Tibial artery (tissue), 4 donors: ENCODE measurements at regions not wholly inside any gene's neighbourhood (a gene's known extent, or its start where the extent isn't known, plus 50 kb on each side); places are given as distances from the start of the nearest gene placed in this dataset.
"Not testable (repeated sequence)": the region's sequence is repeated elsewhere in the genome, so short reads cannot be mapped to it uniquely, and the experiment has no call there.

ENCODE experiments used
- DNase-seq, 2 donors: peaks; one replicate each; pipeline ENCODE4 v3.0.0-alpha.2; 2019
- H3K27ac ChIP-seq, 2 donors: fragments of 200-600 bp; sonication (generic) in 1 of 2; 1 replicate in 1 of 2; 2 replicates in 1 of 2; pipeline ENCODE4 v1.5.1; 2018 to 2019; ENCODE audit warnings: mild to moderate bottlenecking in 1 of 2
- H3K27me3 ChIP-seq, 2 donors: fragments of 200-600 bp; sonication (generic) in 1 of 2; one replicate each; pipeline versions ENCODE4 v1.5.1 to v1.6.0; 2016 to 2019
- H3K36me3 ChIP-seq, 3 donors: fragments of 200-600 bp; sonication (generic) in 2 of 3; one replicate each; pipeline ENCODE4 v1.5.1; 2016 to 2019; ENCODE audit warnings: mild to moderate bottlenecking in 2 of 3
- H3K4me1 ChIP-seq, 4 donors: fragments of 200-600 bp; sonication (generic) in 2 of 4; 1 replicate in 3 of 4; 2 replicates in 1 of 4; pipeline ENCODE4 v1.5.1; 2016 to 2019
- H3K4me3 ChIP-seq, 2 donors: fragments of 200-600 bp; sonication (generic) in 1 of 2; 1 replicate in 1 of 2; 2 replicates in 1 of 2; pipeline ENCODE4 v1.5.1; 2018 to 2019; ENCODE audit warnings: mild to moderate bottlenecking in 2 of 2
- H3K9me3 ChIP-seq, 3 donors: fragments of 200-600 bp; sonication (generic) in 1 of 3; one replicate each; pipeline ENCODE4 v1.5.1; 2016 to 2019
- CTCF ChIP-seq, 2 experiments: fragments of 200-600 bp in 1 of 2; fragments of 450-650 bp in 1 of 2; IDR thresholded peaks; one replicate each; pipeline ENCODE4 v1.5.1; 2017 to 2019; ENCODE audit warnings: antibody characterized with exemption in 2 of 2, mild to moderate bottlenecking in 1 of 2, moderate library complexity in 1 of 2
- intact Hi-C: fragments of 100-400 bp; cut with DNase I; formaldehyde crosslinking; loops from one replicate; pipeline ENCODE4 v1.15.0; 2023; ENCODE audit warnings: low total_unique reads

GRCh38 chr6:147651-148050 lies 144.6 kb upstream of the DUSP22 start:
- intact Hi-C loops, H3K27me3 ChIP-seq, H3K36me3 ChIP-seq, H3K27ac ChIP-seq, H3K4me1 ChIP-seq, H3K4me3 ChIP-seq, H3K9me3 ChIP-seq, DNase-seq: not testable (repeated sequence)

- H3K4me1 ChIP-seq, H3K4me3 ChIP-seq, intact Hi-C loops, H3K27me3 ChIP-seq, DNase-seq, H3K36me3 ChIP-seq, H3K27ac ChIP-seq, H3K9me3 ChIP-seq: not testable (repeated sequence)
Measured at GRCh38 chr6:148051-148984, 144.0 kb upstream of the DUSP22 start.

GRCh38 chr6:150147-150546 lies 142.1 kb upstream of the DUSP22 start:
- H3K4me3 ChIP-seq, H3K27me3 ChIP-seq, H3K9me3 ChIP-seq, H3K4me1 ChIP-seq, H3K27ac ChIP-seq, H3K36me3 ChIP-seq, intact Hi-C loops, DNase-seq: not testable (repeated sequence)

GRCh38 chr6:152436-152835 lies 139.9 kb upstream of the DUSP22 start:
- DNase-seq, H3K4me1 ChIP-seq, H3K27me3 ChIP-seq, H3K27ac ChIP-seq, H3K36me3 ChIP-seq, intact Hi-C loops, H3K4me3 ChIP-seq, H3K9me3 ChIP-seq: not testable (repeated sequence)

- DNase-seq, H3K9me3 ChIP-seq, intact Hi-C loops: not testable (repeated sequence)
Measured at GRCh38 chr6:153026-153425, 139.3 kb upstream of the DUSP22 start.

GRCh38 chr6:153867-154266 lies 138.4 kb upstream of the DUSP22 start:
- intact Hi-C loops, H3K4me1 ChIP-seq, DNase-seq, H3K4me3 ChIP-seq, H3K36me3 ChIP-seq, H3K9me3 ChIP-seq, H3K27ac ChIP-seq: not testable (repeated sequence)
- peaks cover 0 to 14% of the 10 kb centered on the region in 2 donors for H3K27me3 ChIP-seq

More at GRCh38 chr6:153026-153425, 139.3 kb upstream of the DUSP22 start:
- H3K4me3 ChIP-seq, H3K4me1 ChIP-seq, H3K36me3 ChIP-seq, H3K27me3 ChIP-seq, H3K27ac ChIP-seq: not testable (repeated sequence)

- intact Hi-C loops, H3K4me3 ChIP-seq, H3K27ac ChIP-seq, DNase-seq, H3K4me1 ChIP-seq, H3K9me3 ChIP-seq, H3K36me3 ChIP-seq: not testable (repeated sequence)
- H3K27me3 ChIP-seq, result peaks cover 0 to 14% of the 10 kb centered on the region in 2 donors
Measured at GRCh38 chr6:154321-155092, 137.8 kb upstream of the DUSP22 start.

- no peaks in the 10 kb centered on the region for H3K4me1 ChIP-seq
- TF ChIP-seq CTCF (IDR thresholded peaks at IDR 0.05), result no peak
- H3K27me3 ChIP-seq, result peaks cover 0 to 14% of the 10 kb centered on the region in 2 donors
- no peak for DNase-seq
- H3K4me3 ChIP-seq, result no peak overlapping the region
- intact Hi-C loops, result no loop called here
- H3K36me3 ChIP-seq, result no peaks in the 10 kb centered on the region
- no peaks in the 10 kb centered on the region for H3K9me3 ChIP-seq
- H3K27ac ChIP-seq, result no peak overlapping the region
Measured at GRCh38 chr6:156010-156409, 136.3 kb upstream of the DUSP22 start.

GRCh38 chr6:156441-157140 lies 135.7 kb upstream of the DUSP22 start:
- H3K4me1 ChIP-seq, H3K9me3 ChIP-seq, H3K36me3 ChIP-seq, H3K27ac ChIP-seq, DNase-seq, intact Hi-C loops, H3K4me3 ChIP-seq: not testable (repeated sequence)
- peaks cover 0 to 14% of the 10 kb centered on the region in 2 donors for H3K27me3 ChIP-seq
